Amniotic epithelial cell (primary cell): ENCODE measurements at regions not wholly inside any gene's neighbourhood (a gene's known extent, or its start where the extent isn't known, plus 50 kb on each side); places are given as distances from the start of the nearest gene placed in this dataset.

Source experiments
- DNase-seq: peaks from one replicate; pipeline ENCODE4 v3.0.0-alpha.2; 2010; ENCODE audit warnings: low read depth

- no peak for DNase-seq
Measured at GRCh38 chr4:1542516-1543320, 136.5 kb upstream of the NKX1-1 start.

- DNase-seq, result no peak
Measured at GRCh38 chr4:1542226-1542490, 135.9 kb upstream of the NKX1-1 start.

- no peak for DNase-seq
Measured at GRCh38 chr4:1541449-1542225, 135.4 kb upstream of the NKX1-1 start.

- no peak for DNase-seq
Measured at GRCh38 chr4:1540601-1541375, 134.5 kb upstream of the NKX1-1 start.

- no peak for DNase-seq
Measured at GRCh38 chr4:1539859-1540600, 133.8 kb upstream of the NKX1-1 start.

GRCh38 chr4:1538941-1539772 is 132.9 kb upstream of the NKX1-1 start:
- DNase-seq, result no peak

- no peak for DNase-seq
Measured at GRCh38 chr4:1538096-1538410, 131.8 kb upstream of the NKX1-1 start.

GRCh38 chr4:1537410-1538095 is 131.3 kb upstream of the NKX1-1 start:
- no peak for DNase-seq

GRCh38 chr4:1536579-1537409 is 130.6 kb upstream of the NKX1-1 start:
- no peak for DNase-seq

GRCh38 chr4:1535926-1536578 is 129.8 kb upstream of the NKX1-1 start:
- DNase-seq, result no peak

- no peak for DNase-seq
Measured at GRCh38 chr4:1534876-1535526, 128.8 kb upstream of the NKX1-1 start.

- DNase-seq, result no peak
Measured at GRCh38 chr4:1534095-1534872, 128.0 kb upstream of the NKX1-1 start.

- DNase-seq, result no peak
Measured at GRCh38 chr4:1533501-1534064, 127.3 kb upstream of the NKX1-1 start.

- DNase-seq, result no peak
Measured at GRCh38 chr4:1532549-1533395, 126.5 kb upstream of the NKX1-1 start.

- DNase-seq, result no peak
Measured at GRCh38 chr4:1531683-1532548, 125.7 kb upstream of the NKX1-1 start.

- DNase-seq, result no peak
Measured at GRCh38 chr4:1530356-1530755, 124.1 kb upstream of the NKX1-1 start.
